GDM1 (cell line): ENCODE measurements at regions not wholly inside any gene's neighbourhood (a gene's known extent, or its start where the extent isn't known, plus 50 kb on each side); places are given as distances from the start of the nearest gene placed in this dataset.

Experiments
- DNase-seq: peaks from one replicate; lab custom pipeline; 2025; lab: John Stamatoyannopoulos, UW

GRCh38 chr5:40385544-40385943 is 294.2 kb upstream of the PTGER4 start:
- no peak for DNase-seq

DNA sequence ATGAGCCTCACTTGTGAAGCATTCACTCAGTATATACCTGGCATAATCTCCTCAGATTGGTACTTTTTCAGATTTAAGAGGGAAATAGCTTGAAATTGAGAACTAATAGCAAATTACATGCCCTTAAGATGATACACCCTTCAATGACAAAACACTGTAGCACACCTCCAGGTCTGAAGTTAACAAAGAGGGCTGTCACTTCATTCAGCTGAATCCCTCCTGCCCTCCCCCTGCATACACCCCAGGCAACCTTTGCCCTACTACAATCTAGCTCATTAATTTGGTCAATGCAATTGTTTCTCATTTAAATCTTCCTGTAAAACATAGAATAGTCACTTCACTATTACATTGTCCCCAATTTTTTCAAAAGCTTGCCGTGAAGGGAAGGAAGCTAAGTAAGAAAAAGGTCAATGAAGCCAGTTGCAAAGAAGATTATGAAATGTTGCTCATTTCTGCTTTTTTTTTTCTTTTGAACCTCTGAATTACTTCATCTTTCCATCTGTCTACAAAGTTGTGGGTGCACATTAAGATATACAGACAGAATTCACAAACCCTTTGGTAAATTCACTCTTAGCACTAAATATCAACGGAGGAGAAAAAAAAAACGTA is 294.8 kb upstream of the PTGER4 start:
- no peak for DNase-seq

DNA sequence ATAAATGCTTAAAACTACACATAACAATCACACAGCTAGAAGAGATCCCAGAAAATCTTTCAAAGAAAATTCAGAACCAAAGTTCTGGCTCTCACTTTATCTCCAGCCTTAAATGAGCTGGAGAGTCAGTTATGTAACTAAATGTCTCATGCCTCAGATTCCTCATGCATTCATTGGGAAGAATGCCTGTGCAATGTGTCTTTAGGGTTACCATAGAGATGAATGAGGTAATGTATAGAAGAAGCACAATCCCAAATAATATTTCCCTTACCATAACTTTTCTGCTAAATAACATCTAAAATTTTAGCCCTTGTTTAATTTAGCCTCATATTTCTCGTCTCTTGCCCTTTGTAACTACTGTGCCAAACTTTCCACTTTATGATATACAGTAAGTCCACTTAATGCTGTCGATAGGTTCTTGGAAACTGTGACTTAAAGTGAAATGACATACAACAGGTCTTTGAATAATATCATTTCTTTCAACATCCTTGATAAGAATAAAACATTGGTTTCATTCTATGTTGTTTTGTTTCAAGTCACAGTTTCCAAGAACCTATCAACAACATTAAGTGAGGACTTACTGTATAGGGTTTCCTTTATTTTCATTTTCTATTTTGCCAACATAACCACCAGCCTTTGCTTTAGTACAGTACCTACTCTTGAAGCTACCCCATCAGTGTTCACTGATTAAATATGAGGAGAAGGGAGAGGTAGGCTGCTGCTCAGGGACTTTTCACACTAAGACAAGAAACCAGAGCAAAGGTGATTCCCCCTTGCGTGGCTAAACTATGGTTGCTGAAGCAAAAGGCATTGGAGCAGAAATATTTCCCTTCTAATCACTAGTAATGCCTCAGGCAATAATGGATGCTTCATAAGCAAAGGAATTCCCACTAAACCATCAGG is 295.7 kb upstream of the PTGER4 start:
- DNase-seq: no peak

DNA sequence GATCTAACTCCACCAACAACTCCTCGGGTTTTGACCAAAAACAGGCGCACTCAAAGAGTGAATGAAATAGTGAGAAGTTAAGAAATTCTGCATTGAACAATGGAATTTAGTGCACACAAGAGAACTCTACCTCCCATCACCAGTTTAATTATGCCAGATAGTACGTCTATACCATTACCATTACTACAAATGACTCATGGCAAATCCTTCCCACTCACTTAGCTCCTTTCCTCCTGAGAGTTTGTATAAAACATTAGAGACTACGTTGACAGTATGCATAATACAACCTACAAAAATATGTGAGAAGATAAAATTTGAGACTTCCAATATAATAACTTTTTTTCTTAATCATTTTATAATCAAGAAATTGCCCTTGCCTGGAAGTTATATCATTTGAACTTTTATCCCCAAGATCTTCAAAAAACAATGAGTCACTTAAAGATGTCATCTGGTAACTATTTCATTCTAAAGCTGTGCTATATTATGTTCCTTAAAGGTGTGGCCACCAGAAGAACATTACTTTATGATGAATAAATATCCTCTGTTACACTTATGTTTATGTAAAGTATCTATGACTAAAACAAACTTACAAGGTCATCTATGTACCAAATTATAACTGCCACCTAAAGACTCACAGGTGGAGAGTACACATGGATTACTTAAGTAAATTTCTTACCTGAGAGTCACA is 297.9 kb upstream of the PTGER4 start:
- no peak for DNase-seq

DNA sequence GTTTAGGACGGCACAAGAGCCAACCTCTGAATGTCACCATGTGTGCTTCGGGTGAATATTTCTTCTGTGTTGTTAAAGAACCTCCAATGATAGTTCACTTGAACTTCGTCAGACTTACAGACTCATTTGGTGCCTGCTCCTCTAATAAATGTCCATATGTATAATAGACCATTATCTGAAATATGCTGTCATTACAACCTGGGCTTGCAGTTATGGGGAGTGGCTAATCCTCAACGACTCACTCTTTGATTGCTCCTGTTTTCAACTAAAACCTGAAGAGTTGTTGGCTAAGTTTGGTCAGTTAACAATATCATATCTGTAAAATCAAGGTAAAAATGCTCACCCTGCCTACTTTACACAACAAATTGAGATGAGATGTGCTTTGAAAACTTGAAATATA is 298.7 kb upstream of the PTGER4 start:
- DNase-seq: no peak

- no peak for DNase-seq
These were observed 301.1 kb upstream of the PTGER4 start for GRCh38 chr5:40378396-40379177.

DNA sequence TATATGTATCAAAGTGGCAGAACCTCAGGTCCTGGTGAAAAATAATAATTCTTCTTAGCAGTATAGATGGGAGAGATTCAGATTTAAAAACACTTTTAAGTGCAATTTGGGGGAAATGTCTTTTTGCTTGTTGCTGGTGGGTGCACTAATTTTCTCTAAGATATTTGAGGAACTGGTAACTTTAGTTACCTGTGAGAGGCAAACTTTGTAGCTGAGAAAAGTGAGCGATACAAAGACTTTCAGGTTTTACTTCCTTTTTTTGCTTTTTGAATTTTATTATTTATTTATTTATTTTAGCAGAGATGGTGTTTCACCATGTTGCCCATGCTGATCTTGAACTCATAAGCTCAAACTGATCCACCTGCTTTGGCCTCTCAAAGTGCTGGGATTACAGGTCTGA is 303.1 kb upstream of the PTGER4 start:
- no peak for DNase-seq

DNA sequence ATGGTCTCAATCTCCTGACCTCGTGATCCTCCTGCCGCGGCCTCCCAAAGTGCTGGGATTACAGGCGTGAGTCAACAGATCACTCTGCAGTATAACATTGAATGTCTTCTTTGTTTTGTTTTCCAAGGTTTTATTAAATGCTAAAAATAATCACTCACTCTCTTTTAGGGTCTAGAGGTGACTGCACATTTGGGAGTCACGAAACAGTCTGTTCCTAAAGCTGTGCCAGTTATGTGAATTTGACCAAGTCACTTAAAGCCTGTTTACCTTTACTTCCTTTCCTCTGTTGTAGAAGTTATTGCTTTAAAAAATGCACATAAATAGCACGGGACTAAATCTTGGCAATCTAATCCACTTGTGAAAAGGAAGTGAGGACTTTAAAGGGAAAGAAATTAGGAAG is 304.9 kb upstream of the PTGER4 start:
- DNase-seq: no peak

- no peak for DNase-seq
These were observed 311.5 kb upstream of the PTGER4 start for GRCh38 chr5:40368200-40368599.

DNA sequence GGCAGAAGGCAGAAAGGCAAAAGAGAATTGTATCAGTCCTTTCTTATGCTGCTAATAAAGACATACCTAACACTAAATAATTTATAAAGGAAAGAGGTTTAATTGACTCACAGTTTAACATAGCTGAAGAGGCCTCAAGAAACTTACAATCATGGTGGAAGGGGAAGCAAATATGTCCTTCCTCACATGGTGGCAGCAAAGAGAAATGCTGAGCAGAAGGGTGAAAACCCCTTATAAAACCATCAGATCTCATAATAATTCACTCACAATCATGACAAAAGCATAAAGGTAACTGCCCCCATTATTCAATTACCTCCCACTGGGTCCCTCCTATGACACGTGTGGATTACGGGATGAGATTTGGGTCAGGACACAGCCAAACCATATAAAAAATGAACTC is 312.5 kb upstream of the PTGER4 start:
- DNase-seq: no peak

- DNase-seq: no peak
These were observed 314.1 kb upstream of the PTGER4 start for GRCh38 chr5:40365342-40366330.

DNA sequence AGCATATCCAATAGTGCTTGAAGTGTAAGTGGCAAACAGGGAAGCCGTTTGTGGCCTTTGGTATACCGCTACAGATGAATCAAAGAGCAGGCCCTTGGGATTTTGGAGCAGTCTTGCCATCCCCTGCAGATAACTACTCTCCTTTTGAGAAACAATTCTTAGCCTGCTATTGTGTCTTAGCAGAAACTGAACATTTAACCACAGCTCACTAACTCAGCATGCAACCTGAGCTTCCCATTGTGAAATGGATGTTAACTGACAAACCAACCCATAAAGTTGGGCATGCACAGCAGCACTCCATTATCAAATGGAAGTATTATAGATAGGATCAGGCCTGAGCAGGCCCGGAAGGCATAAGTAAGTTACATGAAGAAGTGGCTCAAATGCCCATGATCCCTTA is 315.3 kb upstream of the PTGER4 start:
- no peak for DNase-seq

DNA sequence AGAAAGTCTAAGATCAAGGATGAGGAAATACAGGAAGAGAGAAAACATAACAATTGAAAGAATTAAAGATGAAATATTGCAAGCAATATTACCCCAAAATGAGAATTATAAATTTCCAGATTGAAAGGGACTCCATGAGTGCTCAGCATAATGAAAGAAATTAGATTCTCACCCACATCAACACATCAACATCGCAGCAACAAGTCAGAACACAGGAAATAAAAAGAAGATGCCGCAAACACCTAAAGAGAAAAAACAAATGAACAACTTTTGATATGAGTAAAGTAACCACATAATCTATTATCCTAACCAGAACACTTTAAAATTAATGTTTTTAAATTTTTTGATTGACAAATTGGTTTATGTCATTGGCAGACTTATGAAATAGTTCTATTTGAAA is 318.3 kb upstream of the PTGER4 start:
- no peak for DNase-seq

DNA sequence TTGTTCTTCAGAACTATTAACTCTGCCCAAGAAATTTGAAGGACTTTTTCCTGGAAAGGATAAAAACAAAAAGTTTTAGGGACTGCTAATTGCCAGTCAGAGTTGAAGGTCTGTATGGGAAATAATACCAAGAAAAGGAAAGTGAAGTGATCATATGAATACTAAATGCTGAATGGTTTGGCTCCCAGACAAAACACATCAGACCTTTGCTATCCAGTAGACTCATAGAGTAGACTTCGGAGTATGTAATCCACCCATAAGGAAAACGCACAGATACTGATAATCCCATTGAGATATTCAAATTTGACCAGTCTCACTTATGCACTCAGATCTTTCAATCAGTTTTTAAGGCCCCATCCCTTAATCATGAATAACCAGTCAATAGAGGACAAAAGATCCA is 319.0 kb upstream of the PTGER4 start:
- no peak for DNase-seq

- no peak for DNase-seq
These were observed 319.9 kb upstream of the PTGER4 start for GRCh38 chr5:40359832-40360231.

- no peak for DNase-seq
These were observed 320.6 kb upstream of the PTGER4 start for GRCh38 chr5:40359093-40359492.

DNA sequence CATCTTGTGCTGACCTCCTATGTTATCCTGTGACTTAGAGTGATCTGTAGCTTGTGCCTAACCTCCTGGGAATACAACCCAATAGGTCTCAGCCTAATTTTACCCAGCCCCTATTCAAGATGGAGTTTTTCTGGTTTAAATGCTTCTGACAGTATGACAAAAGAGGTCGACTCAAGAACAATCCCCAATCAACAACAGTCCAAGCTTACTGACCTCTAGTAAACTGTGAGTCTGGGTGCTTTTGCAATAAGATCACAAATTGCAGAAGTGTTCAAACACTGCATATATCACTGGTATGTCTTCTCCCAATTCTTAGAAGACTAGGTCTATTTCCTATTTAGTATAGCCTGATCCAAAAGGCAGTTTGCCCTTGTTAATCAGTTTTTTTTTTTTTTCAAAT is 323.5 kb upstream of the PTGER4 start:
- DNase-seq: no peak

DNA sequence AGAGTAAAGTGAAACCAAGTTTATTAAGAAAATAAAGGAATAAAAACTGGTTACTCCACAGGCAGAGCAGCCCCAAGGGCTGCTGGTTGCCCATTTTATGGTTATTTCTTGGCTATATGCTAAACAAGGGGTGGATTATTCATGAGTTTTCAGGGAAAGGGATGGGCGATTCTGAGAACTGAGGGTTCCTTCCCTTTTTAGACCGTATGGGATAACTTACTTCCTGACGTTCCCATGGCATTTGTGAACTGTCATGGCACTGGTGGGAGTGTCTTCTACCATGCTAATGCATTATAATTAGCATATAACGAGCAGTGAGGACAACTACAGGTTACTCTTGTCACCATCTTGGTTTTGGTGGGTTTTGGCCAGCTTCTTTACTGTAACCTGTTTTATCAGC is 323.9 kb upstream of the PTGER4 start:
- no peak for DNase-seq

GRCh38 chr5:40355181-40355580 is 324.5 kb upstream of the PTGER4 start:
- DNase-seq: no peak

GRCh38 chr5:40354171-40354570 is 325.5 kb upstream of the PTGER4 start:
- DNase-seq: no peak

DNA sequence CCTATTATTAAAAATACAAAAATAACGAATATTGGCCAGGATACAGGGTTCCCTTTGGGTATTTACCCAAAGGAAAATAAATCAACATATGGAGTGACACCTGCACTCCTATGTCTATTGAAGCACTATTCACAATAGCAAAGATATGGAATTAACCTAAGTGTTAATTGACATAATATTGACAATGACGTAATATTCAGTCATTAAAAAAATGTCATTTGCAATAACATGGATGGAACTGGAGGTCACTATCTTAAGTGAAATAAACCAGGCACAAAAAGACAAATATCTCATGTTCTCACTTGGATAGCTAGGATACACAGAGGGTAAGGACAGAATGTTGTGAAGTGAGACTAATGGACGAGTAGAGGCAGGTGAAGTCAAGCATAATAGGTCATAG is 326.3 kb upstream of the PTGER4 start:
- no peak for DNase-seq
